ENCODE measurements at regions not wholly inside any gene's neighbourhood (a gene's known extent, or its start where the extent isn't known, plus 50 kb on each side); places are given as distances from the start of the nearest gene placed in this dataset.
"Not testable (repeated sequence)": the region's sequence is repeated elsewhere in the genome, so short reads cannot be mapped to it uniquely, and the experiment has no call there.

DNA sequence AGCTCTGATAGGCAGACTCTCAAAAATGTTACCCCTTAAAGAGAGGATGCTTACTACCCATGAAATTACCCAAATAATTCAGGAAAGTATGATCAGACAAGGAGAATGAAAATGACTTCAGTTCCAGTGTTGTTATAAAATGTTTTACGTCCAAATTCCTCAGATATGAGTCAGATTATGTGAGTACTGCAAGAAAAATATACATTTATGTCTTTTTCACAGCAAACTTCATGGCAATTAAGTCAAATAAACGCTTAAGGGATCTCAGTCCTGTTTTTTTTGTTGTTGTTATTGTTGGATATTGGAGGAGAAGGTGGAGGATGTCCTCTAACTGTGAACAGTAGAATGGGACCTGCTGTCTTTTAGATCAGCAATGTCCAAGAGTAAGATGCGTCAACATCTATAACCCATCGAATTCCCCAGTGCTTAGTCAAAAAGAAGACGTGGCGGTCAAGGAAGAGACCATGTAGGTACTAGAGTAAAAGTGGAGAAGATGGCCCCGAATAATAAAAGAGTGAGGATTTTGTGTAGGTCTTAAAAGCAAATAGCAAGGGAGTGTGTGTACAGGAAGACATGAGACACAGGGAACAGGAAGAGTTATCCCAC lies 215.4 kb upstream of the IRS2 start:
- Mint-ChIP-seq H3K27me3 (ENCODE audit: low read depth) (peaks cover 8% of the 10 kb centered on the region), H3K4me1 (peaks cover 11% of the 10 kb centered on the region), H3K27ac (no peak overlapping the region), H3K4me3 (no peak overlapping the region), H3K36me3 (ENCODE audit: low read depth) (no peaks in the 10 kb centered on the region), H3K9me3 (no peaks in the 10 kb centered on the region)
- no peak for TF ChIP-seq CTCF (IDR thresholded peaks at IDR 0.05; ENCODE audit: unreplicated experiment in 3 of 3)

- H3K9me3 Mint-ChIP-seq, result no peaks in the 10 kb centered on the region
- no peak overlapping the region for H3K4me3 Mint-ChIP-seq
- TF ChIP-seq CTCF (IDR thresholded peaks at IDR 0.05; ENCODE audit: unreplicated experiment in 3 of 3), result no peak
- H3K4me1 Mint-ChIP-seq, result peaks cover 11% of the 10 kb centered on the region
- no peak overlapping the region for H3K27ac Mint-ChIP-seq
- no peaks in the 10 kb centered on the region for H3K36me3 Mint-ChIP-seq (ENCODE audit: low read depth)
- H3K27me3 Mint-ChIP-seq (ENCODE audit: low read depth), result no peaks in the 10 kb centered on the region
Observed at GRCh38 chr13:110000534-110001345, 214.4 kb upstream of the IRS2 start.

- peaks cover 11% of the 10 kb centered on the region for H3K4me1 Mint-ChIP-seq
- no peaks in the 10 kb centered on the region for H3K9me3 Mint-ChIP-seq
- H3K27me3 Mint-ChIP-seq (ENCODE audit: low read depth), result no peaks in the 10 kb centered on the region
- H3K4me3 Mint-ChIP-seq, result no peak overlapping the region
- TF ChIP-seq CTCF (IDR thresholded peaks at IDR 0.05; ENCODE audit: unreplicated experiment in 3 of 3), result no peak
- H3K27ac Mint-ChIP-seq, result no peak overlapping the region
- H3K36me3 Mint-ChIP-seq (ENCODE audit: low read depth), result no peaks in the 10 kb centered on the region
Observed at GRCh38 chr13:109999659-110000533, 213.5 kb upstream of the IRS2 start.

DNA sequence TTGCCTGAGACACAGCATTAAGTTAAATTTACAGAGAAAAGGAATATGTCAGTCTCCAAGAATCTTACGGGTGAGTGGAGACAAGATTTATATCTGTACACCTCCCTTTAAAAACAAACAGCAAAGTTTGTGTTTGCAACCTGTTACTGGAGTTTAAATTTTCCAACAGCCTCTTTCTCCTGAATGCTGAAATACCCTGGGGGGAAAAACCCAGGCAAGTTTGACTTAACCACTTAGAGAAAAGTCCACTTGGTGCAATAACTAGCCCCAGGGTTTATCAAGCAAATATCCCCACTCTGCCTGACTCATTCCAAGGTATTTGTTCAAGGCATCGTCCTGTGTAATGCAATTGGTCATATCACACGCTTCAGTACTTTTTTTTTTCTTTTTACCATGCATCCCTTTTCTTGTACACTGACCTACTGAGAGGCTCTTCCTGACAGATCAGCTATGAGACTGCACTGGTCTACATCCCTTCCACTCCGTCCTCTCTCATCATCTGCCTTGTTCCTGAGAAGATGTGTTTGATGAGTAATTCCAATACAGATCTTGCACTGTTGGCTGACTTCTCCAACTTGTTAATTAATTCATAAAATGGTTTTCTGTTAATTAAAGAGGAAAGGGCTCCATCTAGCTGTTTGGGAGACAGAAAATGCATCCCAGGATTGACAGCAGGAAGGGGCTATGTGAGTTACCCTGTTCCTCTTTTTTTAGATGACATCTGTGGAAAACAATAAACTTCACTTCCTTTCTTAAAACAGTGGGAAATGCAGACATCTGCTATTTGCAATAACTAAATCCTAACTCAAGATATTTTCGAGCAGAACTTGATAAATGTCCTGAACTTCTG lies 212.5 kb upstream of the IRS2 start:
- no peak overlapping the region for H3K27ac Mint-ChIP-seq
- no peaks in the 10 kb centered on the region for H3K27me3 Mint-ChIP-seq (ENCODE audit: low read depth)
- no peak for TF ChIP-seq CTCF (IDR thresholded peaks at IDR 0.05; ENCODE audit: unreplicated experiment in 3 of 3)
- no peaks in the 10 kb centered on the region for H3K36me3 Mint-ChIP-seq (ENCODE audit: low read depth)
- H3K4me1 Mint-ChIP-seq, result peaks cover 11% of the 10 kb centered on the region
- H3K9me3 Mint-ChIP-seq, result no peaks in the 10 kb centered on the region
- H3K4me3 Mint-ChIP-seq, result no peak overlapping the region

- no peaks in the 10 kb centered on the region for H3K9me3 Mint-ChIP-seq
- no peak for TF ChIP-seq CTCF (IDR thresholded peaks at IDR 0.05; ENCODE audit: unreplicated experiment in 3 of 3)
- H3K4me3 Mint-ChIP-seq, result no peak overlapping the region
- no peaks in the 10 kb centered on the region for H3K27me3 Mint-ChIP-seq (ENCODE audit: low read depth)
- peaks cover 11% of the 10 kb centered on the region for H3K4me1 Mint-ChIP-seq
- peak overlapping the region in 1 of 3 experiments; percentile 22 for H3K27ac Mint-ChIP-seq
- no peaks in the 10 kb centered on the region for H3K36me3 Mint-ChIP-seq (ENCODE audit: low read depth)
Observed at GRCh38 chr13:109998037-109998436, 211.7 kb upstream of the IRS2 start.

- H3K36me3 Mint-ChIP-seq (ENCODE audit: low read depth); H3K27ac Mint-ChIP-seq; H3K4me3 Mint-ChIP-seq; H3K9me3 Mint-ChIP-seq; H3K27me3 Mint-ChIP-seq (ENCODE audit: low read depth): not testable (repeated sequence)
- peaks cover 11% of the 10 kb centered on the region for H3K4me1 Mint-ChIP-seq
Observed at GRCh38 chr13:109997056-109997595, 210.7 kb upstream of the IRS2 start.

Measured in nephron (organoid).